ENCODE measurements at regions not wholly inside any gene's neighbourhood (a gene's known extent, or its start where the extent isn't known, plus 50 kb on each side); places are given as distances from the start of the nearest gene placed in this dataset.
A peak's percentile ranks its signal among the peaks of the same experiment; 100 is the strongest.

DNA sequence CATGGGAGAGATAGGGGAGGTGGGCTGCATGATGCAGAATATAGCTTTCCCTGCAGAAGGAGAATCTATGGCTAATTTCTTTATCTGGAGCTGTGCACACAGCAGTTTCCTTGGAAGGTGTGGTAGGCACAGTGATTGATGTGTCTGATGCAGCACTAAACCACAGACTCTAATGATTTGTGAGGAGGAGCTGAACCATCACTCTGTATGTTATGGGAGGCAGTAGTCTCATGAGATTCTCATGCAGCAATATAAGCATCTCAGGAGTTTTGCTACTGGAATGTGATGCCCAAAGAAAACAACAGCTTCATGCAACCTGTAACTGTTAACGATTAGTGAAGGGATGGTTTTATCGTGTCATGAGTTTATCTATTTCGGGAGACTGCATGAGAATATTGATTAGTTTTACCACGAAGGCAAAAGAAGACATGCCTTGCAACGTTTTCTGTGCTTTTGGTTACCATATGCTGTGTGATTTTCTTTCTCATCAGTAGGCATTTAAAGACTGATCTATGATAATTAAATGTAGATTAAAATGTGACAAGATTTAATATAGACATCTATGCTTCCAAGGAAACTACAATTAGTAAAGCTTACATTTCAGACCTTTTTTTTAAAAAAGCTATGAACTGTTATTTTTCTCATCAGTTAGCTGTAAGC, 286.8 kb downstream of the ARL6IP6 start:
- no peak for DNase-seq

DNA sequence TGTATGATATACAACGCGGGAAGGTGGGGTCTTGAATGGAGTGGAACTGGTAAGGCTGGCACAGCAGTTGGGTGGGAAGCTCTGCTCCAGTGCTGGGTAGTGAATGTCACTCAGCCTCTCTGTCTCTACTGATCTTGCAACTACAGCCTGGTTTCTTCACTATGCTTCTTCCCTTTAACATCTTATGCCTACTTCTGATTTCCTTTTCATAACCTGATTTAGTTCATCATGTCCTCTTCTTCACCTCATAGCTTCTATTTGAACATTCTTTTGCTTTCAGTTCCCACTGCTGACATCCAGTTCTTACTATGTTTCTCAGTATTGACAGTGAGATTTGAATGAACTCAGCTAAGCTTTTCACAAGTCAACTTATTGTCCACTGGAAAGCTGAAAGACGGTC, 286.2 kb downstream of the ARL6IP6 start:
- DNase-seq: no peak

DNA sequence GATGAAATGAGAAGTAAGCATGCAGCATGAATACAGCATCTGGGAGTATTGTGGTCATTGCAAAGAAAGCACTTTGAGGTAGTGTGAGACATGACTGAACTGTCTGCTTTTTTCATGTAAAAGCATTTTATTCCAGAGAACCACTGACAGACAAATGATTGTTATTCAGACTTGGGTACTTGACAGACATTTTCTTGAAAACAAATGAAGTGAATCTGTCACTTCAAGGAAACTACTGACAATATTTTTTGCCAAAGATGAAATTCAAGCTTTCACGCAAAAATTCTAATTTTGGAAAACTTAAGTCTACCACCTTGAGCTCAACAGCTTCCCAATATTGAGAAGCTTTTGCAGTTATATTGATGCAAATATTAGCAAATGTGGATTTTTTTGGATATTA, 255.7 kb downstream of the ARL6IP6 start:
- DNase-seq: no peak

DNA sequence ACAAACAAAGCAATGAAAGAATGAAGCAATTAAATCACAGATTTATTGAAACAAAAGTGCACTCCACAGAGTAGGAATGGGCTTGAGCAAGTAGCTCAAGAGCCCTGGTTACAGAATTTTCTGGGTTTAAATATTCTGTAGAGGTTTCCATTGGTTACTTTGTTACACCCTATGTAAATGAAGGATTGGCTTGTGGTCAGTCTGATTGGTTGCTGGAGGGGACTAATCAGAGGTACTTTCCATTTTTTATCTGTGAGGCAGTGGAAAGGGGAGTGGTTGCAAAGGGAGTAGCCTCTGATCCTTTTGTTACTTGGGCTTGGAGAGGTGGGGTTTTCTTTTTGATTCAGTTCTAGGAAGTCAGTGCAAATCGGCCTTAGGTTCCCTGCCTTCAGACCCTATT, 253.3 kb downstream of the ARL6IP6 start:
- no peak for DNase-seq

DNA sequence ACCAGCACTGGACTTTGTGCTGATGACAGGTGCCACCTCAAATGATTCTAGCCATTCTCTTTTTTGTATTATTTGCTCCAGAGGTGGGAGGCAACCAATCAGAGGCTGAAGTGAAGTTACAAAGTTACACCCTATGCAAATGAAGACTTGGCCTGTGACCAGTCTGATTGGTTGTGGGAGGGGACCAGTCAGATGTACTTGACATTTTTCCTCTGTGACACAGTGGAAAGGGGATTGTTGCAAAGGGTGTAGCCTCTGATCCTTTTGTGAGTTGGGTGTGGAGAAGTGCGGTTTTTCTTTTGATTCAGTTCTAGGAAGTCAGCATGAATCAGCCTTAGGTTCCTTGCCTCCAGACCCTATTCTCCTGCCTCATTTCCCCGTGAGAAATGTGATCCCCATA, 244.0 kb downstream of the ARL6IP6 start:
- no peak for DNase-seq

DNA sequence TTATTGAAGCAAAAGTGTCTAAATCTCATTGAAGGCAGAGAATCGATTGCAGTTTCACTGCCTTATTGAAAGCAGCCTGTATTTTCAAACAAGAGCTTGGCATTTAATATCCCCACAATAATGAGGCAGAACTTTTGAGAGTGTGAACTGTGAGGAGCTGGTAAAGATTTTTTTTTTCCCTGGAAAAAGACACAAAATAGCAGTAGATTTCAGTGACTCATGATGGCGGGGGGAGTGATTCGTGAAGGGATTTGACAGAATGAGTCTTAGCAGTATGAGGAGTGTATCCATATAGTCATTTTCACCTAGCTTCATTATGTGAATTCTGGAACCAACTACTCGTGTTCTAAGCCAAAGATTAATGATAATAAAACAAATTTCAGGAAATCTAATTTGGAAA, 242.9 kb downstream of the ARL6IP6 start:
- DNase-seq: no peak

DNA sequence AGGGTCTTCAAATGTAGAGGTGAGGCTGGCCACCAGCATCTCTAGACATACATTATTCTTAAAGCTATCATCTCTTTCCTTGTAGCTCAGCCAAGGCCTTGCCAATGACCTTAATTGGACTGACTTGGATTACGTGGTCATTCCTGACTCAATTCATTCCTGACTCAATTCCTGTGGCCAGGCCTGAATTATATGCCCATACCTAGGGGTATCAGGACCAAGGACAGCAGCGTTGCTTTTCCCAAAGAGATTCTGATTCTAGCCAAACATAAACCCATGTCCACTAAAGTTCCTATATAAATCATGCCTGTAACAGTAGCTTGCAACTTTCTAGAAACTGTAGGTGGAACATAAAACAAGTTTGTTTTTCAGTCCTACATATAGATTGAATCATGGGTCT, 231.7 kb downstream of the ARL6IP6 start:
- peak in 2 of 3 donors; percentile 8 to 20 for DNase-seq

DNA sequence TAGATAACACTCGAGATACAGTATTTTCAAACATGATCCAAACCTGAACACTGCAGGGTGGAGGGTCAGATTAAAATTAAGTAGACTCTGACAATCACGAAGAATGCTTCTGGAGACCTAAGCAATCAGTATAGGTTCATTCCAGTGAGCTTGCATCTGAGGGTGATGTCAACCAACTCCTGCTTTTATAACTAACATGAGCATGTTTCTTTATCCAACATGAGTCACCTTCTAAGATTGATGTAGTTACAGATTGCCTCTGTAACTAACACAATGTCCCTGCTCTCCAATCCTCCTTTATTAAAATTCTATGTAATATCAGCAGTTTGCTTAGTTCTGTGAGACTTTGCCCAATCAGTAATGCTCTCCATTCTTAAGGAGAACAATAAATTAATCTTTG, 225.7 kb downstream of the ARL6IP6 start:
- DNase-seq: no peak

DNA sequence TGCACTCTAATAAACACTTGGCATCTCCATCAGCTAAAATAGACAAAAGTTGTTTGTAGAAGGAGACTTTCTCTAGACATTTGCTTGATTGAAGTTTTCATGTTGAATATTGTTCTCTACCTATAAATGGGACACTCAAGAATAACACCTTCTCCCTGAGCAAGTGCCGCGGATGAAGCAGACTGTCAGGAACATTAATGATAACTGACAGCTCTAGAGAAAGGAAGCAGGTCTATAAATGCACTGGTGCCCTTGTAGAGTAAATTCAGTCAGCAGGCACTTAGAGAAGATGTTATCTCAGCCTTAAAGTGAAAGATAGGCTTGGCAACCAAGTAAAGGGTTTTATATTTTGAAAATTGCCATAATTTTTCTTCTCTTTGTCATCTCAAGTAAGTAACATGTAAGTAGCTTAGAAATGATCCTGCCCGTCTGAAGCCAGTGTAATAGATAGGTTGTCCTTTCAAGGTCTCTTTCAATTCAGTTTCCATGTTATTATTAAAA, 224.6 kb downstream of the ARL6IP6 start:
- DNase-seq: no peak

DNA sequence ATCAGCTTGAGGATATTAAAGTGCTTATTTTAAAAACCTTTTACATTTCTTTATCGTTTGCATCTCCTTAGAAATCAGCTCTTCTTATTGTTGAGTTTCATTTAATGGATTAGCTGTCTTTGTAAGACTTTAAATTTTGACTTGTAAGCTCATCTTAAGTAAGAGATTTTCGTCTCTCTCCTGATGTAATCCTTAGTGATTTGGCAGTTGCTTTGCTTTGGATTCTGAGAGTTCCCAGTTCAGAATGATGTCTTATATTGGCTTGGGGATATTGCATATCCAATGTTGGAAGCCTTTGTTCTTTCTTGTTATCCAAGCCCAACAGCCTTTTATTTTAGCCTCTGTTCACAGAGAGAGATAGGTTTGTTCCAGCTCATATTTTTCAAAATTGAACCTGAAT, 212.1 kb downstream of the ARL6IP6 start:
- DNase-seq: peak; percentile 11 to 53 (median 11)

DNA sequence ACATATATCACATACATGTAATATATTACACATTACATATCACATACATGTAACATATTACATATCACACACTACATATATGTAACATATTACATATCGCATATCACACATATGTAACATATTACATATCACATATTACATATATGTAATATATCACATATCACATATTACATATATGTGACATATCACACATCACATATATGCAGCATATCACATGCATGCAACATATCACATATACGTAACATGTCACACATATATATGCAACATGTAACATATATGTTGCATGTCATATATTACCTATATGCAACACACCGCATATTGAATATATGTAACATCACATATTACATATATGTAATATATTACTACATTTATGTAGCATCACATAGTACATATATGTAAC, 211.2 kb downstream of the ARL6IP6 start:
- DNase-seq: no peak

DNA sequence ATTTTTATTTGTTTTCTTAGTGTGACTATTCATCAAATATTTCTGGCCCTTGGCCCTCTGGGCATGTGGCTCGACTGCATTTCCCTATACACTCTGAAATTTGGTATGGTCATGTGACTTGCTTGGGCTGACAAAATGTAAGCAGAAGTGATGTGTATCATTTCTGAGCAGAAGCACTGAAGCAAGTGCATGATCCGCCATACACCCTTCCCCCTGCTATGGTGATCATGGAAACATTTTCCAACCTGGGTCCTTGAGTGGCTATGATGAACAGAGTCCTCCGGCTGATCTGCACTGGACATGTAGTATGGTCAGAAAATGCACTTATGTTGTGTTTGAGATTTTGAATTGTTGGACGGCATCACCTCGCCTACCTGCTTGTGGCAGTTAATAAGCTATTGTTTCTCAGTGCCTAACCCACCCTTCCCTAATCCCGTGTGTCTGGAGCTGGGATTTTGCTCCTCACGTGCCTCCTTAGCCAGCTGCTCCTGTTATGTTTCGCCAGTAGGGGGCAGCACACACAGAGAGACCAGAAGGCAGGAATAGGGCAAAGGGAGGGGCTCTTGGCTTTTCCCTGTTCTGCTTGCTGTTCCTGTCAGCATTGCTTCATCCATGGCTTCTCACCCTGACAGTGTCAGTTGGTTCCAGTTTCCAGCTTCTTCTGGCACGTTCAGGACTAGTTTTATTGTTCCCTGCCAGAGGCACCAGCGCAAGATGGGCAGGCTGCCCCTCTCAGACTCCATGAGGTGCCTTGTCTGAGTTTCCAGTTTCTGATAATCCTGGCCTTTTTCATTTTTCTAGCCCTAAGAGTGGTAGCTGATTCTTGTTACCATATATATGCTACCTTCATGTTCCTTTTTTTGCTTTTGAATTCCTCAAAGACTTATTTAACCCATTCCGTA, 207.4 kb downstream of the ARL6IP6 start:
- DNase-seq: peak; percentile 16 to 54 (median 22)

DNA sequence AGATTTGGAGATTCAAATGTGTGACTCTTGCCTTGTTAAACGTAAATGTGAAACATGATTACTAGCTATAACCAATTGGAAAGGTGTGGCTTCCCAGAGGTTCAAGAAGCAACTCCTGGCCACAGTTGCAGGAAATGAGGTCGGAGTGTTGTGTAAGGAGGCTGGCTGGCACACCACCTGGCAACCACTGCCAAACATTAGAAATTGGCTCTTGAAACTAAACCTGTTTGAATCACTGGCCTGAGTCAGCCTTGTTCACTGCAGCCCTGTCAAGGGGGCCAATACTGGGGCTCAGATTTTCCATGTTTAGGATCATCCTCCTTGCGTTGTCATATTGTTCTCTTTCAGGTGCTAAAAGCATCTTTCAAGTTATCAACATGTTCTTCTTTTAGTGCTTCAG, 206.3 kb downstream of the ARL6IP6 start:
- no peak for DNase-seq

DNA sequence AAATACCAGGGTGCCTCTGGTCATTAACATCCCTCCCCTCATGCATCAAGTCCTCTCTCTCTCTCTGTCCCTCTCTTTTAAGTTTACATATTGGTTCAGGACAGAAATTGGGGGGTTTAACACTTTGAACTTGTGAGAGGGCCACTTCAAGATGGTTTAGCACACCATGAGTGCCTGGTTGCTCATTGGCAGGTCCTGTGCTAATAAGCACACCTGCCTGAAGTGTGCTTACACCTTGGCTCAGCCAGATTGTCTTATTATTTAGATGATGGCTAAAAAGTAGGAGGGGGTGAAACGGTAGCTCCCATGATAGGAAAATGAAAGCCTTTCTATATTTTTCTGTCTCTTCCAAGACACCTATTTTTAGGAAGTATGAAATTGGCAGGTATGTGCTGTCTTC, 205.8 kb downstream of the ARL6IP6 start:
- no peak for DNase-seq

DNA sequence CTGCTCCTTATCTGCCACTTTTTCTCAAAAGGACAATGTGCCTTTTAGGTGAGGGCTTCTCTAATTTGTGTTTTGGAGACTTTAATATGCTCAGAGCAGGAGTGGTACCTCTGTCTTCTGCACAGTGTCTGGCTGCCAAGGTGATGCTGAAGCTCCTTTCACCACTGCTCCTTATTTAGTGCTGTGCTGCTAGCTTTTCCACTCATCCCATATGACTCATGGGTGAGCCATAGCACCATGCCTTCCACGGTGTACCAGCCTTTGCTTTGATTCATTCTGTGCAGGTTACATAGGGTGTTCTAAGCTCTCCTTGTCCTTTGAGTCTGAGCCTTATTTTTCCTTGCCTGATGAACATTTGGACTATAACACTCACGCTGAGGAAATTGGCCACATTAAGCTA, 202.4 kb downstream of the ARL6IP6 start:
- DNase-seq: no peak

DNA sequence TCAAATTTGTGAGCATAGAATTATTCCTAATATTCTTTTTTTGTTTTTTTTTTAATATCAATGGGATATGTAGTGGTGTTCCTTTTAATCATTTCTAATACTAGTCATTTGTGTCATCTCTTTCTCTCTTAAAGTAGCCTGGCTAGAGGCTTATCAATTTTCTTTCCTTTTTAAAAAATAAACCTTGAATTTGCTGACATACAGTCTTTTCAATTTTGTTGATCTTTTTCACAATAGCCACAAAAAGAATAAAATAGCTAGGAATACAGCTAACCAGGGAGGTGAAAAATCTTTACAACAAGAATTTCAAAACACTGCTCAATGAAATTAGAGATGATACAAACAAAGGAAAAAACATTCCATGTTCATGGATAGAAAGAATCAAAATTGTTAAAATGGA, 192.6 kb downstream of the ARL6IP6 start:
- no peak for DNase-seq

DNA sequence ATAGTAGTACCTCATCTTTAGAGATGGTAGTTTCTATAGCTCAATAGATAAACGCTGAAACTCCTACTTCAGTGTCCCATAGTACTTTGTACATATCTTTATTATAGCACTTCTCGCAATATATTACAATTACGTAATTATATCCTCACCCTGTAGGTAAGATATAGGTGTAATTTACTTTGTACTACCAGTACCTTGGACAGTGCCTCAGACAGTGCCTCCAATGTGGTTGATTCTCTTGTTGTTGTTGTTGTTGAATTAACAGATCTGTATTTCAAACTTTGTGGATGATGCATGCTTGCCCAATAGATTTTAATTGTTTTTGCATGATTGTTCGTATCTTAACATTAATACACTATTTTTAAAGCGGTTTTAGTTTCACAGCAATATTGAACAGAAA, 188.6 kb downstream of the ARL6IP6 start:
- DNase-seq: no peak

DNA sequence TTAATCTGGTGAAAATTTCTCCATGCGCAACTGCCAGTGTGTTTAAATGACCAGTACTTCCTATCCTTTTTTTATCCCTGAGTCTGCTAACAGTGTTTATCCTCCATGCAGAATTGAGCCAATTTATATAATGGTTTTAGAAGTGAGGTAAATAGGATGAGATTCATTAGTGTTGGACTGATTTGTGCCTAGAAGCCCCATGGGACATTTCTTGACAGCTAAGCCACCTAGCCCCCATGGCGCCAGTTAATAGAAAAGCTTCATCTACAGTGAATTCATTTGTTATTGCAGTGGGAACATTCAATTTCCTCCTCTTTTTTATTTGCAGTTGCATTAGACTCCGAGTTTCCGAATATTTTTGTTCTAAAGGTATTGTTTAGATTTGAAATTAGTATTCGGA, 175.6 kb downstream of the ARL6IP6 start:
- DNase-seq: no peak

DNA sequence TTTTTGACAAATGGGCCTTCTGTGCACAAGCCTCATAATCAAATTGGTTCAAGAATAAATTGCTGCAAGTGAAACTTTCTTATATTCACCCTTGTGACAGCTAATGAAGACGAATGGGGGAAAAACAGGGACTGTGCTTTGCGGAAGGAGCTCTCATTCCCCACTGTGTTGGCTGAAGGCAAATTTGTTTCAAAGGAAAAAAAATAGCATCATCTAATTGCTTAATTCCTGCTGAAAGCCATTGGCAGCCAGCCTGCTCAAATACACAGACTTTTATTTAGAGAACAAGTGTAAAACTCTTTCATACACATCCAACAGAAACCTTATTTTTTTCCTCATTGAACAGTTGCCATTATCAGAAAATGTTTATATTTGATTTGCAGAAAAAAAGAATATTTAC, 172.3 kb downstream of the ARL6IP6 start:
- DNase-seq: no peak

DNA sequence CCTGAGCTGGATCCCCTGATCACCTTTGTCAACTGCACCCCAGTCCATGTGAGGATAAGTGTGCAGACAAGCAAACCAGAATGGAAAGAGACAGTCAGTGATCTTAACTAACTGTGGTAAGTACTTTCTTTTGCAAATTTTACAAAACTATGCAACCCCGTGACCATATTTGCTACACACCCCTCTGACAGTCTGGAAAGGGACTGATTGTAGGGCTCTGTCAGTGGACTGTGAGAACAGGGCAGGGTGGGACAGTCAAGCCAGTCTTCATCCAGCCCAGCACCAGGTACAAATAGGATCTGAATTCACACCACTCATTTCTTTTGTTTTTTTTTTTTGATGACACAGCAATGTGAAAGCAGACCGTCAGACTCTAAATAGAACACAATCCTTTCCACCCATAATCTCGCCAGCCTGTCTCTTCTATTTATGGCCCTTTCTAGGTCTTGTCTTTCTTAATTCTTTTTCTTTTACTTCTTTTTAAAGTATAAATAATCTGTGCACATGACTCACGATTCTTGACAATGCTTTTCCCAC, 165.6 kb downstream of the ARL6IP6 start:
- no peak for DNase-seq

DNA sequence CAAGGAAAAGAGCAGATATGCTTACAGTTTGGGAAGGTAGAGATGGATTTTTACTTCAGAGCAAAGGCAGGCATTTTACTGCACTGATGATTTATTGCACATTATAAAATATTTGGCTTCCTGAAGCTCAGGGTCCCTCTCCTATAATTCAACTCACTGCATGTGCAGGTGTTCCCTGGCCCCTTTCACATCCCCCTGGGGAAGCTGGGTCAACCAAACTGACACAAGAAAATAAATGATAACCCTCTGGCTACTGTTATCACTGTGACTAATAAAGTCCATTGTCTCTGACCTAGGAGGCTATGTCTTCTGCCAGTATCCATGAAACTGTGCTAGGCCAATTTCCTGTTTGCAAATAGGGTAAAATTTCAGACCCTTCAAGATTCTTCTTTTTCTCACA, 163.1 kb downstream of the ARL6IP6 start:
- no peak for DNase-seq

DNA sequence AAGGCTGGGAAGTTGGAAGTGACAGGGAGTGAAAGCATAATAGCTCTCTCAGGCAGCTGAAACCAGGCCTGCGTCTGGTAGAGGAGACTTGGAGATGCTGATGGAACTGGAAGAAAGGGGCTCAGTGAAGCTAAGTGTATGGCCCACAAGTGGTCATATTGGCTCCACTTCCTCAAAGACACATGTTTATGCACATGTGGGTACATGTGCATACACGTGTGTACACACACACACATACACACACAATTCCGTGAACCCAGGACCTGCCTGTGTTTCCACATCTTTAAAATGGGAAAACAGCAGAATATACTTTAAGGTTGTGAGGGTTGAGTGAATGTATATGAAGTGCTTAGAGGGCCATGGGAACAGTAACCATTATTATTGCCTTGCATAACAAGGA, 160.9 kb downstream of the ARL6IP6 start:
- DNase-seq: no peak
